NCI-H1048 (cell line): ENCODE measurements at regions not wholly inside any gene's neighbourhood (a gene's known extent, or its start where the extent isn't known, plus 50 kb on each side); places are given as distances from the start of the nearest gene placed in this dataset.
"Not testable (repeated sequence)": the region's sequence is repeated elsewhere in the genome, so short reads cannot be mapped to it uniquely, and the experiment has no call there.

Experiments
- DNase-seq: peaks from one replicate; lab custom pipeline; 2025; lab: John Stamatoyannopoulos, UW

DNA sequence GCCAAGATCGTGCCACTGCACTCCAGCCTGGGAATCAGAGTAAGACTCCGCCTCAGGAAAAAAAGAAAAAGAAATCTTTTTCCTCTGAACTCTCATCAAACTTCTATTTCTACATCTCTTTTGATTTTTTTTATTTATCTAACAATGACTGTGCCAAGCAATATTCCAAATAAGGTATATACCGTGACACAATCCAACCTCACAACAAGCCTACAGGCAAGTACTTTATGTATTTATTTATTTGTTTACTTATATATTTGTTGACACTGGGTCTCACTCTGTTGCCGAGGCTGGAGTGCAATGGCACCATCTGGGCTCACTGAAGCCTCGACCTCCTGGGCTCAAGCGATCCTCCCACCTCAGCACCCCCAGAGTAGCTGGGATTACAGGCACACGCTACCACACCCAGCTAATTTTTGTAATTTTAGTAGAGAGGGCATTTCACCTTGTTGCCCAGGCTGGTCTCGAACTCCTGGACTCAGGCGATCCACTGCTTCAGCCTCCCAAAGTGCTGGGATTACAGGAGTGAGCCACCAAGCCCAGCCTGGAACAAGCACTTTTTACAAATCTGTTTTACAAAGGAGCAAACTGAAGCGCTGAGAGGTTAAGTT lies 94.9 kb upstream of the CHD2 start:
- DNase-seq, result no peak

GRCh38 chr15:92806171-92806570 lies 94.0 kb upstream of the CHD2 start:
- not testable (repeated sequence) for DNase-seq

DNA sequence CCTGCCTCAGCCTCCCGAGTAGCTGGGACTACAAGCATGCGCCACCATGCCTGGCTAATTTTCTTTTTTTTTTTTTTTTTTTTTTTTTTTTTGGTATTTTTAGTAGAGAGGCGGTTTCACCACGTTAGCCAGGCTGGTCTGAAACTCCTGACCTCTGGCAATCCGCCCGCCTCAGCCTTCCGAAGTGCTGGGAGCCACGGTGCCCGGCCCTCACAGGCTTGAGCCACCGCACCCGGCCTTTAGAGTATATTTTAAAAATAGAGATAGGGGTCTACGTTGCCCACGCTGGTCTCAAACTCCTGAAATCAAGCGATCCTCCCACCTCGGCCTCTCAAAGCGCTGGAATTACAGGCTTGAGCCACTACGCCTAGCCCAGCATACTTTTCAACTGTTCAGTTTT lies 93.4 kb upstream of the CHD2 start:
- no peak for DNase-seq

- no peak for DNase-seq
Observed at GRCh38 chr15:92807971-92808571, 92.1 kb upstream of the CHD2 start.

DNA sequence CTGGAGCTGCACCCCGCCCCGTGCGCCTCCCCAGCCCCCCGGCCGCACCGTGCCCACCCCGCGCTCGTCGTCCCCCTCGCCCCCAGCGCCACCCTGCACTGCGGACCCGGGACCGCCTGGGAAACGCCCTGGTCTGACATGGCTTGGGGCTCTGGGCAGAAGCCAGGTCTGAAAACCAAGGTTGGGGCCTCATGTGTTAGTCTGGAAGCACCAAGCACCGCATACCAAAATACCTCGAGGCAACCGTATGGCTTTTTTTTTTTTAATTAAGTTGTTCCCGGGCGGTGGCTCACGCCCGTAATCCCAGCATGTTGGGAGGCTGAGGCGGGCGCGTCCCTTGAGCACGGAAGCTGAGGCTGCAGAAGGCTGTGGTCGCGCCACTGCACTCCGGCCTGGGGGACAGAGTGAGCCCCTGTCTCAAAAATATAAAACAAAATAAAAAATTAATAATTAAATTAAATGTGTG lies 91.5 kb upstream of the CHD2 start:
- DNase-seq, result no peak

- peak; percentile 90 for DNase-seq
Observed at GRCh38 chr15:92809064-92809879, 90.9 kb upstream of the CHD2 start.

GRCh38 chr15:92809880-92810361 lies 90.2 kb upstream of the CHD2 start:
- no peak for DNase-seq

DNA sequence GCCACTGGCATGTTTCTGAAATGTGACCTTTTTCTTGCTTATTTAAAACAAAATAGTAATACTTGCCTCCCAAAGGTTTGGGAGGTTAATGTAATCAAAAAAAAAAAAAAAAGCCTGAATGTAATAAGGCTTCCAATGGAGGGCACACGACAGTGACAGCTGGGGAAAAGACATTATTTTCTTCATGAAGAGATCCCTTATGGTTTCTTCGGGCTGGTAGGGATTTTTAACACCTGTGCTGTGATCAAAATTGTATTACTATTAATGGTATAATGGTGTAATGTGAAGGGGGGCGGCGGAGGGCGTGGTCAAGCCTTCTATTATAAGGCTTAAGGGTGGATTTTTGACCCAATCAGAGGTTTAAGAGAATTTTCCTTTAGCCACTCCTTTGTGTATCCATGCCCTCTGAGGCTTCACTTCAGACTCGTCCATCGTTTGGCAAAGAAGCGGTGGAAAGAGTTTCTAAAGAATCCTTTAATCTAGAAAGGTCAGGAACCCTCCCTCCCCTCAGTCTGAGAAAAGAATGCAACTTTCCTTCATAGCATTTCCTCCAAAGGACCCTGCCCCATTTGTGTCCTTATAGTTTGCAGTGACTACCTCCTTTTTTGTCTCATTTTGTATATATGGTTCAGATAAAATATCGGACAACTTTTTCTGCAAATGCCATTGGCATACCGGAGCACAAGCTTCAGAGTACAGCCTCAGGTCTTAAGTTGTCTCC lies 89.5 kb upstream of the CHD2 start:
- peak; percentile 25 for DNase-seq

DNA sequence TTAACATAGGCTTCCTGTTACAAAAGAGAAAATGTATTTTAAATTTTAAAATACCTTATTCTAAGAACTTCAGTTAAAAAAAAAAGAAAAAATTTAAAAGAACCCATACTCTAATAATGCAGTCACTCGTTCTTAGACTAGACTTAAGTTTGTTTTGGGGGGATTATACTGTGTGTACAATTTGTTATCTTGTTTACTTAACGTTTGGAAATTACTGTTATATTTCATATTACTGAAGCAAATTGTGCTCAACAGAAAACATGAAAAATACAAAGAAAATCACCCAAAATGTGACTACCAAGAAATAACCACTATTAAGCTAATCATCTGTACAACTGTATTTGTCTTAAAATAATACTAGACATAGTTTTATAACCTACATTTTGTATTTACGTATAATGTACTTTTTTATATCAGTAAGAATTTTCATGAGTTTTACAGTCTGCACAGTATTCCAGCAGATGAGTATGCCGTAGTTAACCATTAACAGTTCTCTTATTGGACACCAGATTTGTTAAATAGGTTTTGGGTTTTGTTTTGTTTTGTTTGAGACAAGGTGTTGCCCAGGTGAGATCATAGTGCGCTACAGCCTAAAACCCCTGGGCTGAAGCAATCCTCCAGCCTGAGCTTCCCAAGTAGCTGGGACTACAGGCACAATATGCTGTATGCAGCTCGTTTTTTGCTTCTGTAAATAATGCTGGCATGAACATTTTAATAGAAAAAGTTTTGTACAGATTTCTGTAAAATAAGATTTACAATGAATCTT lies 88.8 kb upstream of the CHD2 start:
- no peak for DNase-seq

DNA sequence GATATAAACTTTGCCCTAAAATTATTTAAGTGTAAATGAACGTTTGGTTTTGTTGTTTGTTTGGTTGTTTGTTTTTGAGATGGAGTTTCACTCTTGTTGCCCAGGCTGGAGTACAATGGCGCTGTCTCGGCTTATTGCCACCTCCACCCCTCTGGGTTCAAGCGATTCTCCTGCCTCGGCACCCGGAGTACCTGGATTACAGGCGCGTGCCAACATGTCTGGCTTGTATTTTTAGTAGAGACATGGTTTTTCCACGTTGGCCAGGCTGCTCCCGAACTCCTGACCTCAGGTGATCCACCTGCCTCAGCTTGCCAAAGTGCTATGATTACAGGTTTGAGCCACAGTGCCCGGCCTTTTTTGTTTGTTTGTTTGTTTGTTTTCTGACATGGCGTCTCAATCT lies 87.9 kb upstream of the CHD2 start:
- DNase-seq, result no peak

- DNase-seq, result no peak
Observed at GRCh38 chr15:92813485-92813884, 86.6 kb upstream of the CHD2 start.

DNA sequence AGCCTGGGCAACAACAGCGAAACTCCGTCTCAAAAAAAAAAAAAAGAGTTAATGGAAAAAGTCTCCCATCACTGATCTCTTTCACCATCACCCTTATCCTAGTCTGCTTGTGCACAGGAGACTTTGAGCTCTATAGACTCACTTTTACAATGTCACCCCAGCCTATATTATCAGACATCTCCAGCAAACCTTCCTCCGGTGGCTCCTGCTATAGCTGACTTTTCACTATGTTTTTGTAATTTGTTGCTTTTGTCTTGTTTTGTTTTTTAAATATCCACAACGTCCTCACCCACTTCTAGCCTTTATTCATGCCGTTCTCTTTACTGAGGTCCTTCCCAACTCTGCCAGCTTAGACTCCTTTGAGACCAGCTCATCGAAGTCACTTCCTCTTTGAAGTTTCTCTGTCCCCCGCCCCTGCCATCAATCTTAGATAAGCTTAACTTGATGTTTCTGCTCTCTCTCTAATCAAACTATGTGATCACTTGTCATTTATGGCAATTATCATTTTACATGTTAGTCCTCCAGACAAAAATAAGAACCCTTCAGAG lies 82.7 kb upstream of the CHD2 start:
- DNase-seq, result no peak

DNA sequence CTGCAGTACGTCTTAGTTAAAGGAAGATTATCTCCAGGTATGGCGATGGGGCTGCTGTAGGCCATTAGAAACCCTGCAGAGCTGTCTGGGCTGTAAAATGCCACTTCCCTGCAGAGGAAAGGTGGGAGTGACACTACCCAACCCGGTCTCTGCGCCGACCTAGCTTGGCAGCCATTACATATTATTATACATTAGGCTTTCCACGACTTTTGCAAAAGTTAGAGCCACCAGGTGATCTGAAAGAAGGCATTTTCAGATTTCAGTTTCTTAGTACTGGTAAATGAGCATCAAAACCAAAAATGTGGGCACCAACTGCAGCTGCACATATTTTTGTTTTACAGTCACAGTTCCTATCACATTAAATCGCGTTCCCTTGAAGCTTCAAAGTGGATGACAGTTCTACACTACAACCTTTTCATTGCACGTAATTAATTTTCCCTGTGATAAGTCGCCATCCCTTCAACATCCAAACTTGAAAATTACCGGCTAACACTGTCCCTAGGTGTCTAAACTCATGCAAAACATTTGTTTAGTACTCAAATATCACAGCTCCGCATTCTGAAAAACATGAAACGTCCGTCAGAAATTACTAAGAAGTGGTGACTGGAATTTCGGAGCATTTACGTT lies 81.4 kb upstream of the CHD2 start:
- no peak for DNase-seq

DNA sequence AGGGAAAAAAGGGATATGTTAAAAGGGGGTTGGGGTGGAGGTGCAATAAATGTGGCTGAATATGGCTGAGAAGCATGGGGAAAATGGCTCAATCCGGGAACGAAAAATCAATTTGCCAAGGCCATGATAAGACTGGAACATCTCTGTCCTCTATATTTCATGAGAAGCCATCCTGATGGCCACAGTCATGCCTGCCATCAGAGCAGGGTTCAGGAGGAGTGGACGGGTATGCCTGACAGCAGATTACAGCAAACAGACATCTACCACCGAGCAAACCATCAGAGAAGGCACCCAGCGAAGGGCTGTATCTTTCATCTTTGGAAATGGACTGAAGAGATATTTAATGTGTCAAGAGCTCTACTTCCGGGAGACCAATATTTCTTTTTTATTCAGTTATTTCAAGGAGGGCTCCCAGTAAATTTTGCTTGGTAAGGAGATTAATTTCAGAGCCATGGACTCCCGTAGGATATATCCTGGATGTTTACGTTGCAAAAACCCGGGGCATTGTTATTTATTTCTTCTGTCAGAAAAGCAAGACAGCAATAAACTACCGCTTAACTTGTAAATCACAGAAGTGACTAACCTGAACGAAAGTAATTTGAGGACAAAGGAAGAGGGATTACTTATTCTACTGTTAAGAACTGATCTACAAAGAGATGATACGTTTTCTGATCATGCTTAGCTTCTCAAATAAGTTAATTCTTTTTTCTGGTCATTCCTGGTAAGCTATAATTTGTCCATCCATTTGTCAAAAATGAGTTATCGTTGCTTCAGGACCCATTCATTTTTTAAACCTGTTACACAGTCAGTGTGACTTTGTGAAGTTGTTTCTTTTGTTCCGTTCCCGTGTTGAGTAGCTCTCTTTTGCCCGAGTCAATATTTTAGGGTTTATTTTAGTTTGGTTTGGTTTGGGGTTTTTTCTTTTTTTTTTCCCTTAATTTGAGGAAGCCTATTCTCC lies 80.6 kb upstream of the CHD2 start:
- DNase-seq, result no peak

DNA sequence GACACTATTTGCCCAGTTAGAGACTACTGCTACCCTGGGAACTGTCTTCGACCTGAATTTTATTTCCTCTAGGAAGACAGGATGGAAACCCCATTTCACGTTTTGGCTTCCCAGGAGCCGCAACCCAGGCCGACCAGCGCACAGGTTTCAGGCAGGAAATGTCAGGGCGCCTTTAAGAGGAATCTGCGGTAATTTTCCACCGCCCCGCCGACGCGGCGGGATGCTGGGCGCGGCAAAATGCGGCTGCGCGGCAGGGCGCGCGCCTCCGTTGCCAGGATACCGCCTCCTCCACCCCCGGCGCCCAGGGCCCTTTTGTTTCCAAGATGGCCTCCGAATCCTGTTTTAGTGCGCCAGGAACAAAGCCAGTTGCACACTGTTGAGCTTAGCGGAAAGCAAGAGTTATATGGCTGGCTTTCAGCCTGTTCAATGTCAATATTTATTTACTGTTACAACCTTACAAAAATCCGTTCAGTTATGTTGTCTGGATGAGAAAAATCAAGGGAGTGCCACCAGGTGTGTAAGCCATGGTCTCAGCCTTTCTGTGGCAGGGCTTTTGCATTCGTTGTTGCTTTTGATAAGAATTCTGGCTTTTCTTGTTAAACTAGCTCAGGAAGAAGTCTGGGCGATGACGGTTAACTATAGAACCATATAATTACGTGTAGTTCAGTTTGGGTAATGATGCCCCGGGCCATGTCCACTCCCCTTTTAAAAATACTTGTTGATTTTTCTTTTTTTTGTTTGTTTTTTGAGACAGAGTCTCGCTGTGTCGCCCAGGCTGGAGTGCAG lies 79.7 kb upstream of the CHD2 start:
- DNase-seq, result peak; percentile 72

DNA sequence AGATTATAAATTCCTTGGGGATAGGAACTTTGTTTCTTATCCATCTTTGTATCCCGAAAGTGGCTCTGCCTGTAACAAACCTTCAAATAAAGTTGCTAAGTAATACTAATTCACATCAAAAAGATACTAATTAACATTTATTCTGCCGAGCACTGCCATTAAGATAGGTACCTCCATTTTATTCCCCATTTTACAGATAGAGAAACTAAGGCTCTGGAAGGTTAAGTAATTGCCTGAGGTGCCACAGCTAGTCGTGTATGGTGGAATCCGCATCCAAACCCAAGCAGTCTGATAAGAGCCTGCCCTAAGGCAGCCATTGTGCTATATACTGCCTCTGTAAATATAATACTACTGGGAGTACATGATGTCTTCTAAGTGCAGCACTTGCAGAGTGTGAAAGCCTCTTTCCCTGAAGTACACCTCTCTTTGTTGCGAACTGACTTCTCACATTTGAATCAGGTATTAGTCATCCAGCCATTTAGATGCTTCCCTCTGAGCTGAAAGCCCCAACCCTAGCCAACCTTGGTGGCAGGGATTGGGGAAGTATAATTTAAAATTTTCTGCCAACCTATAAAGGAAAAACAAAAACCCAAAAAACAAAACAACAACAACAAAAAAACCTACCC lies 78.5 kb upstream of the CHD2 start:
- DNase-seq, result no peak

DNA sequence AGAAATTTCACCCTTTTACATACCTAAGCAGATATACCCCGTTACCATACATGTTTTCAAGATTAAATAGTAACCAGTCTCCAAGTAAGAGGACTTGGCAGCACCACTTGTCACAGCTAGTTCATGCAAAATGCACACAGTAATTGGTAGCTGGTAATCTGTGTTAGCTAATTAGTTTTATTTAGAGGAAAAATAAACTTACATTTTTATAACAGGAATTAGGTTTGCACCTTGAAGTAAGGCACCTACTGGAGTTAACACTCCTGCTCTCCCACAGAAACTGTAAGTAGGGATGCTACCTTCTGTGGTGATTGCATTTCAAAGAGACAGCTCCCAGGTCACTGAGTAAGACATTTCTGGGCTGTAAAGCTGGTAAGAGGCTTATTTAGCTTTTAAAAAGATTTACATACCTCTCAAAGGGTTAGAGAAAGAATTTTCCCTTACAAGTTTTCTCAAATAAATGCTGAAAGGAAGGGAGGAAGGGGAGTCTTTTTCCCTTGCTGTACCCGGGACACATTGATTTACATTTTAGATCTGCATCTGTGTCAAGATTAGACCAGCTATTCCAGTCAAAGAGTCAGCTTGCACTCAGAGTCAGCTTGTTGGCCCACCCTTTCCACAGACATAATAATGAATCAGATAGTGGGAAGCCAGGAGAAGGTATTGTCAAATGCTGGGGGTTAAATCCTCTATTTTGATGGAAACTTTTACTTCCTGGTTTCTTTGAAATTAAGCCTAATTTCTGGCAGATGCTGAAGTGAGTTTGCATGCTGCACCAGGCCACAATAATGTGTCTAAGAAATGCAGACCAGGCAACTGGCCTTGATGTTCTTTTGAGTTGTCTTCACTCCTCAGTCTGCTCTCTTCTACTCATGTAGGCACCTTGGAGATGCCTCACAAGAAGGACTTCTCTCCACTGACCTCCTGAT lies 77.6 kb upstream of the CHD2 start:
- no peak for DNase-seq
